DOHH2 (cell line): ENCODE measurements at regions not wholly inside any gene's neighbourhood (a gene's known extent, or its start where the extent isn't known, plus 50 kb on each side); places are given as distances from the start of the nearest gene placed in this dataset.

ENCODE experiments used
- CTCF ChIP-seq: fragments of 200-600 bp; sonication (generic); IDR thresholded peaks from one replicate; pipeline ENCODE4 v1.5.1; 2014; ENCODE audit warnings: antibody characterized with exemption, mild to moderate bottlenecking, low read depth, low read length; ENCODE audit not compliant: poor library complexity, severe bottlenecking
- EZH2phosphoT487 ChIP-seq: fragments of 200-600 bp; sonication (generic); IDR thresholded peaks from 2 replicates; pipeline ENCODE4 v1.6.1; 2017; ENCODE audit warnings: borderline replicate concordance, mild to moderate bottlenecking, antibody characterized with exemption, low read length, moderate library complexity, mixed read lengths

- no peak for TF ChIP-seq CTCF
- no peak for TF ChIP-seq EZH2phosphoT487
These were observed 687.9 kb downstream of the CCDC85A start for GRCh38 chr2:56871644-56872043.
